B cell (primary cell): ENCODE measurements at regions not wholly inside any gene's neighbourhood (a gene's known extent, or its start where the extent isn't known, plus 50 kb on each side); places are given as distances from the start of the nearest gene placed in this dataset.

Experiments
- CTCF ChIP-seq: fragments of 200-600 bp; IDR thresholded peaks from one replicate; pipeline ENCODE4 v1.8.0; 2022; ENCODE audit warnings: antibody characterized with exemption, mild to moderate bottlenecking
- EZH2 ChIP-seq: IDR thresholded peaks from 2 replicates; pipeline ENCODE4 v1.6.1; 2012; ENCODE audit warnings: borderline replicate concordance, low read depth, mild to moderate bottlenecking, moderate library complexity, low read length; ENCODE audit not compliant: insufficient read depth, poor library complexity, severe bottlenecking

- no peak for TF ChIP-seq CTCF
- TF ChIP-seq EZH2, result no peak
These were observed 251.7 kb downstream of the WNT5A start for GRCh38 chr3:55235416-55235815.
